Liver (tissue), 8 donors: ENCODE measurements at regions not wholly inside any gene's neighbourhood (a gene's known extent, or its start where the extent isn't known, plus 50 kb on each side); places are given as distances from the start of the nearest gene placed in this dataset.
A peak's percentile ranks its signal among the peaks of the same experiment; 100 is the strongest.

Experiments
- DNase-seq: peaks from one replicate; pipeline ENCODE4 v3.0.0-alpha.2; 2017; ENCODE audit warnings: low spot score
- H3K27ac ChIP-seq, 2 donors: one replicate each; pipeline ENCODE4 v1.7.0; 2013; ENCODE audit warnings: inconsistent platforms in 2 of 2, low read length in 2 of 2, control low read depth in 1 of 2, low read depth in 1 of 2, mild to moderate bottlenecking in 1 of 2
- H3K27me3 ChIP-seq, 4 donors: one replicate each; pipeline versions ENCODE4 v1.6.1 to v1.7.0; 2013; ENCODE audit warnings: low read length in 3 of 4, inconsistent platforms in 1 of 4, mild to moderate bottlenecking in 1 of 4, moderate library complexity in 1 of 4; ENCODE audit not compliant: control insufficient read depth in 4 of 4, insufficient read depth in 4 of 4
- H3K36me3 ChIP-seq, 4 donors: one replicate each; pipeline versions ENCODE4 v1.6.1 to v1.7.0; 2013; ENCODE audit warnings: low read length in 3 of 4, mild to moderate bottlenecking in 3 of 4, low read depth in 1 of 4, moderate library complexity in 1 of 4; ENCODE audit not compliant: control insufficient read depth in 4 of 4, insufficient read depth in 3 of 4
- H3K4me1 ChIP-seq, 4 donors: one replicate each; pipeline versions ENCODE4 v1.6.1 to v1.7.0; 2013; ENCODE audit warnings: low read length in 3 of 4, mild to moderate bottlenecking in 3 of 4, moderate library complexity in 1 of 4; ENCODE audit not compliant: control insufficient read depth in 4 of 4, insufficient read depth in 4 of 4
- H3K4me3 ChIP-seq, 3 donors: one replicate each; pipeline versions ENCODE4 v1.6.1 to v1.7.0; 2013; ENCODE audit warnings: low read length in 3 of 3, control low read depth in 1 of 3, low read depth in 1 of 3, mild to moderate bottlenecking in 1 of 3
- H3K9ac ChIP-seq, 2 donors: one replicate each; pipeline ENCODE4 v1.7.0; 2013; ENCODE audit warnings: low read length in 2 of 2, mild to moderate bottlenecking in 2 of 2, moderate library complexity in 2 of 2, control low read depth in 1 of 2, low read depth in 1 of 2
- H3K9me3 ChIP-seq, 4 donors: one replicate each; pipeline versions ENCODE4 v1.6.1 to v1.7.0; 2013; ENCODE audit warnings: low read length in 3 of 4; ENCODE audit not compliant: control insufficient read depth in 4 of 4
- EGR1 ChIP-seq, 2 donors: IDR thresholded peaks; 2 replicates each; pipeline ENCODE4 v1.6.1; 2016 to 2018; ENCODE audit warnings: antibody characterized with exemption in 2 of 2, low read depth in 2 of 2
- GABPA ChIP-seq, 2 donors: IDR thresholded peaks in 1 of 2; conservative IDR thresholded peaks in 1 of 2; 2 replicates each; pipeline ENCODE4 v1.6.1; 2016; ENCODE audit warnings: antibody characterized with exemption in 2 of 2, mild to moderate bottlenecking in 1 of 2, moderate library complexity in 1 of 2
- HNF4A ChIP-seq, 2 donors: conservative IDR thresholded peaks; 2 replicates each; pipeline ENCODE4 v1.6.1; 2016; ENCODE audit warnings: antibody characterized with exemption in 2 of 2, mild to moderate bottlenecking in 2 of 2
- HNF4G ChIP-seq: IDR thresholded peaks from 2 replicates; pipeline ENCODE4 v1.6.1; 2016; ENCODE audit warnings: antibody characterized with exemption
- JUND ChIP-seq, 2 donors: IDR thresholded peaks; 2 replicates each; pipeline ENCODE4 v1.6.1; 2016; ENCODE audit warnings: antibody characterized with exemption in 2 of 2
- NR2F2 ChIP-seq: IDR thresholded peaks from 2 replicates; pipeline ENCODE4 v1.6.1; 2016; ENCODE audit warnings: antibody characterized with exemption
- RAD21 ChIP-seq, 2 donors: IDR thresholded peaks; 2 replicates each; pipeline ENCODE4 v1.6.1; 2016; ENCODE audit warnings: antibody characterized with exemption in 2 of 2, mild to moderate bottlenecking in 2 of 2
- REST ChIP-seq: IDR thresholded peaks from 2 replicates; pipeline ENCODE4 v1.6.1; 2016; ENCODE audit warnings: antibody characterized with exemption, mild to moderate bottlenecking
- RXRA ChIP-seq, 2 donors: IDR thresholded peaks; 2 replicates each; pipeline ENCODE4 v1.6.1; 2017 to 2018; ENCODE audit warnings: antibody characterized with exemption in 2 of 2, mild to moderate bottlenecking in 1 of 2
- SP1 ChIP-seq: IDR thresholded peaks from 2 replicates; pipeline ENCODE4 v1.6.1; 2018; ENCODE audit warnings: antibody characterized with exemption, mild to moderate bottlenecking
- TAF1 ChIP-seq: conservative IDR thresholded peaks from 2 replicates; pipeline ENCODE4 v1.6.1; 2016; ENCODE audit warnings: antibody characterized with exemption, mild to moderate bottlenecking
- YY1 ChIP-seq: IDR thresholded peaks from 2 replicates; pipeline ENCODE4 v1.6.1; 2016; ENCODE audit warnings: antibody characterized with exemption, mild to moderate bottlenecking
- ZBTB33 ChIP-seq: IDR thresholded peaks from 2 replicates; pipeline ENCODE4 v1.6.1; 2016; ENCODE audit warnings: antibody characterized with exemption
- WGBS: extraction: QIAGEN DNeasy Blood & Tissue Kit; methylation state at CpG from one replicate; pipeline ENCODE4 v1.1.7; 2013; 5-methylcytosine and 5-hydroxymethylcytosine counted together
- TF ChIP-seq, protein P1 (sequence below): IDR thresholded peaks from 2 replicates; pipeline ENCODE4 v1.6.1; 2016; ENCODE audit warnings: antibody characterized with exemption
- TF ChIP-seq, protein P2 (sequence below): fragments of 150-350 bp; IDR thresholded peaks from 2 replicates; pipeline ENCODE4 v1.5.1; 2017; ENCODE audit warnings: improper control_type of control experiment, low read depth, low read length; ENCODE audit not compliant: missing input control
- TF ChIP-seq, protein P3 (sequence below): IDR thresholded peaks from 2 replicates; pipeline ENCODE4 v1.6.1; 2016; ENCODE audit warnings: antibody characterized with exemption
- donor health status: healthy.
- donor health status: healthy.
- donor health status: healthy.
- donor health status: healthy.
- donor health status: healthy.

DNA sequence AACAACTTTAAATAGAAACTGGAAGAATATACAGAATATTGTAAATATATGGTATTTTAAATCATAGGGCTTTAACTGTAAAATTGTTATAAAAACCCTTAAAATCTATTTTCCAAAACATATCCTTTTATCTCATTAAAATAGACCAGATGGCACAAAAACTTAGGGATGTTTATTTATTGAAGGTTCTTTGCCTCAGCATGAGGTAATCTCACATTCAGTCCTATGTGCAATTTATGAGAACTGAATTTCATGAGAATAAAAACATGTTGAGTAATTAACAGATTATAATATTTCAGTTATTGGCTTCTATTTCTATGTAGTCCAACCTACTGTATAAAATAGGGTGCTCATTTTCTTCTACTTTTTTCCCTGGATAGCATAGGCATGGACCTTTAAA lies 329.2 kb upstream of the PRR16 start (continued):
- TF ChIP-seq REST (no peak), HNF4A (conservative IDR thresholded peaks at IDR 0.05) (no peak), HNF4G (no peak), ZBTB33 (no peak), JUND (IDR thresholded peaks at IDR 0.05) (no peak), TAF1 (no peak), SP1 (no peak)

DNA sequence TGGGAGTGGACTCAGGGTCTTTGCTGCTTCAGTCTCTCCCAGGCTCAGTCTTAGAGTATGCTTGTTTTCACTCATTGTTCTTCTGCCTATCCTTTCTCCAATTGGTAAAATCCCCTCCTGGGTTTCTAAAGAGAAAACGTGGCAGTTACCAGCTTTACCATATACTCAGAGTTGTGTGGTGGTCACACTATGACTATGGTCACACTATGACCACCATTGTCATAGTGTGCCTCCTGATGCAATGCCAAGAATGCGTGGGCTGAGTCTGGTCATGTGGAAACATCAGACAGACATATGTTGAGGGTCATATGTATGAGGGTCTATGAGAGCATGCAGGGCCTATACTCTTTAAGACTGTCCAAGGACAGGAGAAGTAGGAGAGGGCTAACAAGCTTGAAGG lies 326.5 kb upstream of the PRR16 start:
- H3K27me3 ChIP-seq = no peaks in the 10 kb centered on the region
- no peak overlapping the region for H3K4me3 ChIP-seq
- DNase-seq = no peak
- H3K9ac ChIP-seq = no peak overlapping the region
- no peak for TF ChIP-seq YY1
- TF ChIP-seq TAF1 = no peak
- no peak for TF ChIP-seq JUND (IDR thresholded peaks at IDR 0.05)
- TF ChIP-seq RAD21 (IDR thresholded peaks at IDR 0.05) = no peak
- TF ChIP-seq, protein P1, sequence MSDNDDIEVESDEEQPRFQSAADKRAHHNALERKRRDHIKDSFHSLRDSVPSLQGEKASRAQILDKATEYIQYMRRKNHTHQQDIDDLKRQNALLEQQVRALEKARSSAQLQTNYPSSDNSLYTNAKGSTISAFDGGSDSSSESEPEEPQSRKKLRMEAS = no peak
- H3K27ac ChIP-seq = no peak overlapping the region
- WGBS = 73% methylated on average over 2 of the region's 2 CpGs
- no peaks in the 10 kb centered on the region for H3K36me3 ChIP-seq
- H3K4me1 ChIP-seq = peaks cover 0 to 6% (median under 1%) of the 10 kb centered on the region in 4 donors
- no peaks in the 10 kb centered on the region for H3K9me3 ChIP-seq

- Histone ChIP-seq H3K27me3 (no peaks in the 10 kb centered on the region), H3K36me3 (no peaks in the 10 kb centered on the region), H3K27ac (no peak overlapping the region), H3K9ac (no peak overlapping the region), H3K4me1 (peaks cover 0 to 6% (median under 1%) of the 10 kb centered on the region in 4 donors), H3K9me3 (no peaks in the 10 kb centered on the region), H3K4me3 (no peak overlapping the region)
- 14% methylated on average over 2 of the region's 2 CpGs for WGBS
- DNase-seq = no peak
- TF ChIP-seq RAD21 (IDR thresholded peaks at IDR 0.05) (peak; percentile 19 to 42), YY1 (peak; percentile 50), JUND (IDR thresholded peaks at IDR 0.05) (peak; percentile 99), TAF1 (no peak), EGR1 (IDR thresholded peaks at IDR 0.05; ENCODE audit: low read depth in 2 of 2) (peak in 1 of 2 donors; percentile 76), GABPA (IDR thresholded peaks at IDR 0.05 in 1 of 2, conservative IDR thresholded peaks at IDR 0.05 in 1 of 2) (peak in 1 of 2 donors; percentile 14), HNF4G (no peak), HNF4A (conservative IDR thresholded peaks at IDR 0.05) (peak; percentile 64 to 86), NR2F2 (peak; percentile 16), RXRA (IDR thresholded peaks at IDR 0.05) (peak in 1 of 2 donors; percentile 79), REST (no peak), SP1 (peak; percentile 38)
- TF ChIP-seq, protein P2, sequence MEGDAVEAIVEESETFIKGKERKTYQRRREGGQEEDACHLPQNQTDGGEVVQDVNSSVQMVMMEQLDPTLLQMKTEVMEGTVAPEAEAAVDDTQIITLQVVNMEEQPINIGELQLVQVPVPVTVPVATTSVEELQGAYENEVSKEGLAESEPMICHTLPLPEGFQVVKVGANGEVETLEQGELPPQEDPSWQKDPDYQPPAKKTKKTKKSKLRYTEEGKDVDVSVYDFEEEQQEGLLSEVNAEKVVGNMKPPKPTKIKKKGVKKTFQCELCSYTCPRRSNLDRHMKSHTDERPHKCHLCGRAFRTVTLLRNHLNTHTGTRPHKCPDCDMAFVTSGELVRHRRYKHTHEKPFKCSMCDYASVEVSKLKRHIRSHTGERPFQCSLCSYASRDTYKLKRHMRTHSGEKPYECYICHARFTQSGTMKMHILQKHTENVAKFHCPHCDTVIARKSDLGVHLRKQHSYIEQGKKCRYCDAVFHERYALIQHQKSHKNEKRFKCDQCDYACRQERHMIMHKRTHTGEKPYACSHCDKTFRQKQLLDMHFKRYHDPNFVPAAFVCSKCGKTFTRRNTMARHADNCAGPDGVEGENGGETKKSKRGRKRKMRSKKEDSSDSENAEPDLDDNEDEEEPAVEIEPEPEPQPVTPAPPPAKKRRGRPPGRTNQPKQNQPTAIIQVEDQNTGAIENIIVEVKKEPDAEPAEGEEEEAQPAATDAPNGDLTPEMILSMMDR = no peak
- TF ChIP-seq, protein P3, sequence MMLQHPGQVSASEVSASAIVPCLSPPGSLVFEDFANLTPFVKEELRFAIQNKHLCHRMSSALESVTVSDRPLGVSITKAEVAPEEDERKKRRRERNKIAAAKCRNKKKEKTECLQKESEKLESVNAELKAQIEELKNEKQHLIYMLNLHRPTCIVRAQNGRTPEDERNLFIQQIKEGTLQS = peak; percentile 95
- TF ChIP-seq, protein P1 = peak; percentile 87
Observed at GRCh38 chr5:120139039-120139438, 325.1 kb upstream of the PRR16 start.
